PC-9 (cell line): ENCODE measurements at regions not wholly inside any gene's neighbourhood (a gene's known extent, or its start where the extent isn't known, plus 50 kb on each side); places are given as distances from the start of the nearest gene placed in this dataset.

ENCODE experiments used
- BruUV-seq: library from RNA; stranded (reverse); fragments of 400-500 nt; replicated peaks from 2 replicates; lab custom pipeline; 2021; lab: Mats Ljungman, UMichigan
- CTCF ChIA-PET: fragments of 300-600 bp; sonication (Branson Sonifier 250); formaldehyde crosslinking; loops from one replicate; lab custom pipeline; 2022; ENCODE audit warnings: antibody characterized with exemption; lab: Charles Lee
- POLR2A ChIA-PET: fragments of 300-600 bp; sonication (Branson Sonifier 250); formaldehyde crosslinking; loops from one replicate; lab custom pipeline; 2022; ENCODE audit warnings: antibody characterized with exemption; ENCODE audit not compliant: unreplicated experiment; lab: Charles Lee
- DNase-seq, 2 experiments: peaks; one replicate each; pipeline versions ENCODE4 v3.0.0 to v3.0.0-alpha.2; 2015 to 2022; ENCODE audit warnings: mixed read lengths in 1 of 2
- H2AFZ ChIP-seq: fragments of 200-600 bp; sonication (generic); 2 replicates; pipeline ENCODE4 v1.8.1; 2017; ENCODE audit warnings: antibody characterized with exemption
- H3F3A ChIP-seq: fragments of 200-600 bp; sonication (generic); 2 replicates; pipeline ENCODE4 v1.8.1; 2017; ENCODE audit warnings: antibody characterized with exemption, mild to moderate bottlenecking, low read depth; ENCODE audit not compliant: insufficient read depth
- H3K27ac ChIP-seq: fragments of 200-600 bp; sonication (generic); 2 replicates; pipeline ENCODE4 v1.6.1; 2016; ENCODE audit warnings: mixed run types
- H3K27me3 ChIP-seq: fragments of 200-600 bp; sonication (generic); 2 replicates; pipeline ENCODE4 v1.6.1; 2016; ENCODE audit warnings: low read depth, mixed run types; ENCODE audit not compliant: insufficient read depth
- H3K36me3 ChIP-seq: fragments of 200-600 bp; sonication (generic); 2 replicates; pipeline ENCODE4 v1.6.1; 2016; ENCODE audit warnings: low read depth, mixed run types
- H3K4me1 ChIP-seq: fragments of 200-600 bp; sonication (generic); replicated peaks from 2 replicates; pipeline ENCODE4 v1.6.1; 2016; ENCODE audit warnings: mixed run types; ENCODE audit not compliant: insufficient read depth
- H3K4me2 ChIP-seq: fragments of 200-600 bp; sonication (generic); 2 replicates; pipeline ENCODE4 v1.6.1; 2017; ENCODE audit warnings: mixed run types
- H3K4me3 ChIP-seq: fragments of 200-600 bp; sonication (generic); 2 replicates; pipeline ENCODE4 v1.6.1; 2016; ENCODE audit warnings: mixed run types
- H3K79me2 ChIP-seq: fragments of 200-600 bp; sonication (generic); 2 replicates; pipeline ENCODE4 v1.6.1; 2017; ENCODE audit warnings: low read depth, mixed run types
- H3K9me2 ChIP-seq: fragments of 200-600 bp; sonication (generic); 2 replicates; pipeline ENCODE4 v1.8.1; 2017; ENCODE audit warnings: mild to moderate bottlenecking; ENCODE audit not compliant: insufficient read depth
- H3K9me3 ChIP-seq: fragments of 200-600 bp; sonication (generic); 2 replicates; pipeline ENCODE4 v1.8.1; 2016; ENCODE audit warnings: low read depth; ENCODE audit not compliant: insufficient read depth
- H4K20me1 ChIP-seq: fragments of 200-600 bp; sonication (generic); 2 replicates; pipeline ENCODE4 v1.8.1; 2017; ENCODE audit not compliant: insufficient read depth
- CTCF ChIP-seq: fragments of 200-600 bp; sonication (generic); conservative IDR thresholded peaks from 2 replicates; pipeline ENCODE4 v1.6.1; 2017; ENCODE audit warnings: mixed run types, antibody characterized with exemption, mild to moderate bottlenecking, moderate library complexity
- EZH2 ChIP-seq: fragments of 200-600 bp; sonication (generic); IDR thresholded peaks from 2 replicates; pipeline ENCODE4 v1.8.0; 2017; ENCODE audit warnings: antibody characterized with exemption, low read depth
- intact Hi-C: fragments of 100-400 bp; cut with micrococcal nuclease; formaldehyde crosslinking; loops from one replicate; pipeline ENCODE4 v1.10.0; 2022; ENCODE audit not compliant: unreplicated experiment

- intact Hi-C loops, result no loop called here
These were observed 351.9 kb downstream of the DDX10 start for GRCh38 chr11:109016724-109017123.

GRCh38 chr11:109017489-109017888 is 352.6 kb downstream of the DDX10 start:
- no peaks in the 10 kb centered on the region for H3K9me3 ChIP-seq
- no peak overlapping the region for H2AFZ ChIP-seq
- no peak overlapping the region for H3K27ac ChIP-seq
- no peak overlapping the region for H3K4me3 ChIP-seq
- ChIA-PET POLR2A (no interaction called here), CTCF (no interaction called here)
- no peaks in the 10 kb centered on the region; the same call in 1 of the 2 replicates for H3K4me1 ChIP-seq
- DNase-seq, result no peak
- TF ChIP-seq CTCF (no peak), EZH2 (no peak)
- H3K27me3 ChIP-seq, result no peaks in the 10 kb centered on the region
- H3F3A ChIP-seq, result no peaks in the 10 kb centered on the region
- no peak overlapping the region for H3K4me2 ChIP-seq
- no TSS peak for BruUV-seq
- no peaks in the 10 kb centered on the region for H4K20me1 ChIP-seq
- no peaks in the 10 kb centered on the region for H3K79me2 ChIP-seq
- no peaks in the 10 kb centered on the region for H3K9me2 ChIP-seq
- intact Hi-C loops, result no loop called here
- no peaks in the 10 kb centered on the region for H3K36me3 ChIP-seq

More at GRCh38 chr11:109016724-109017123, 351.9 kb downstream of the DDX10 start:
- Histone ChIP-seq H4K20me1 (no peaks in the 10 kb centered on the region), H3K79me2 (no peaks in the 10 kb centered on the region), H3K9me3 (no peaks in the 10 kb centered on the region), H3K4me1 (no peaks in the 10 kb centered on the region; the same call in 1 of the 2 replicates), H3K27me3 (no peaks in the 10 kb centered on the region), H3F3A (no peaks in the 10 kb centered on the region), H3K4me2 (no peak overlapping the region; the same call in 1 of the 2 replicates), H2AFZ (no peak overlapping the region), H3K27ac (no peak overlapping the region), H3K9me2 (no peaks in the 10 kb centered on the region), H3K4me3 (no peak overlapping the region), H3K36me3 (no peaks in the 10 kb centered on the region)
- no peak for TF ChIP-seq CTCF
- TF ChIP-seq EZH2, result no peak
- DNase-seq, result no peak
- POLR2A ChIA-PET, result no interaction called here
- no TSS peak for BruUV-seq
- CTCF ChIA-PET, result no interaction called here

- Histone ChIP-seq H3K9me2 (peaks cover 4% of the 10 kb centered on the region; the same call in 1 of the 2 replicates), H3K27ac (no peak overlapping the region), H3F3A (no peaks in the 10 kb centered on the region), H4K20me1 (no peaks in the 10 kb centered on the region), H3K27me3 (no peaks in the 10 kb centered on the region), H3K36me3 (no peaks in the 10 kb centered on the region), H3K4me1 (no peaks in the 10 kb centered on the region; the same call in 1 of the 2 replicates), H2AFZ (no peak overlapping the region), H3K9me3 (no peaks in the 10 kb centered on the region), H3K4me2 (no peak overlapping the region), H3K4me3 (no peak overlapping the region), H3K79me2 (no peaks in the 10 kb centered on the region)
- ChIA-PET CTCF (no interaction called here), POLR2A (no interaction called here)
- DNase-seq, result no peak
- BruUV-seq, result no TSS peak
- TF ChIP-seq CTCF, result no peak
- no peak for TF ChIP-seq EZH2
- intact Hi-C loops, result no loop called here
These were observed 353.8 kb downstream of the DDX10 start for GRCh38 chr11:109018639-109019038.
